NB4 (cell line): ENCODE measurements at regions not wholly inside any gene's neighbourhood (a gene's known extent, or its start where the extent isn't known, plus 50 kb on each side); places are given as distances from the start of the nearest gene placed in this dataset.

Experiments
- MAX ChIP-seq: IDR thresholded peaks from 2 replicates; pipeline ENCODE4 v1.6.1; 2011; ENCODE audit warnings: low read depth, low read length
- MYC ChIP-seq: IDR thresholded peaks from 2 replicates; pipeline ENCODE4 v1.6.1; 2011; ENCODE audit warnings: low read depth, low read length
- POLR2A ChIP-seq: IDR thresholded peaks from 2 replicates; pipeline ENCODE4 v1.6.1; 2011; ENCODE audit warnings: mild to moderate bottlenecking; ENCODE audit not compliant: insufficient read length; ENCODE audit errors: extremely low read depth
- TF ChIP-seq, protein P1 (sequence below): IDR thresholded peaks from one replicate; pipeline ENCODE4 v1.5.1; 2012; ENCODE audit warnings: low read depth, low read length

- TF ChIP-seq, protein P1, sequence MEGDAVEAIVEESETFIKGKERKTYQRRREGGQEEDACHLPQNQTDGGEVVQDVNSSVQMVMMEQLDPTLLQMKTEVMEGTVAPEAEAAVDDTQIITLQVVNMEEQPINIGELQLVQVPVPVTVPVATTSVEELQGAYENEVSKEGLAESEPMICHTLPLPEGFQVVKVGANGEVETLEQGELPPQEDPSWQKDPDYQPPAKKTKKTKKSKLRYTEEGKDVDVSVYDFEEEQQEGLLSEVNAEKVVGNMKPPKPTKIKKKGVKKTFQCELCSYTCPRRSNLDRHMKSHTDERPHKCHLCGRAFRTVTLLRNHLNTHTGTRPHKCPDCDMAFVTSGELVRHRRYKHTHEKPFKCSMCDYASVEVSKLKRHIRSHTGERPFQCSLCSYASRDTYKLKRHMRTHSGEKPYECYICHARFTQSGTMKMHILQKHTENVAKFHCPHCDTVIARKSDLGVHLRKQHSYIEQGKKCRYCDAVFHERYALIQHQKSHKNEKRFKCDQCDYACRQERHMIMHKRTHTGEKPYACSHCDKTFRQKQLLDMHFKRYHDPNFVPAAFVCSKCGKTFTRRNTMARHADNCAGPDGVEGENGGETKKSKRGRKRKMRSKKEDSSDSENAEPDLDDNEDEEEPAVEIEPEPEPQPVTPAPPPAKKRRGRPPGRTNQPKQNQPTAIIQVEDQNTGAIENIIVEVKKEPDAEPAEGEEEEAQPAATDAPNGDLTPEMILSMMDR, result no peak
- TF ChIP-seq POLR2A, result no peak
- no peak for TF ChIP-seq MYC
- no peak for TF ChIP-seq MAX
Measured at GRCh38 chr5:40321514-40321913, 358.2 kb upstream of the PTGER4 start.
